Thymus (tissue), 11 donors: ENCODE measurements at regions not wholly inside any gene's neighbourhood (a gene's known extent, or its start where the extent isn't known, plus 50 kb on each side); places are given as distances from the start of the nearest gene placed in this dataset.

Source experiments
- DNase-seq, 9 donors: peaks; one replicate each; pipeline ENCODE4 v3.0.0-alpha.2; 2013; ENCODE audit warnings: low spot score in 9 of 9, low read depth in 6 of 9, missing footprints in 1 of 9
- H3K27ac ChIP-seq, 2 donors: one replicate each; pipeline ENCODE4 v1.5.1; 2013; ENCODE audit warnings: control low read depth in 1 of 2, low read depth in 1 of 2, low read length in 1 of 2, mild to moderate bottlenecking in 1 of 2, moderate library complexity in 1 of 2
- H3K27me3 ChIP-seq, 2 donors: one replicate each; pipeline ENCODE4 v1.5.1; 2013; ENCODE audit warnings: low read length in 1 of 2; ENCODE audit not compliant: control insufficient read depth in 2 of 2, insufficient read depth in 1 of 2
- H3K36me3 ChIP-seq, 2 donors: one replicate each; pipeline ENCODE4 v1.5.1; 2013; ENCODE audit warnings: low read length in 1 of 2, mild to moderate bottlenecking in 1 of 2, moderate library complexity in 1 of 2; ENCODE audit not compliant: control insufficient read depth in 2 of 2, insufficient read depth in 2 of 2
- H3K4me1 ChIP-seq, 2 donors: one replicate each; pipeline ENCODE4 v1.5.1; 2013; ENCODE audit warnings: low read length in 2 of 2; ENCODE audit not compliant: control insufficient read depth in 2 of 2, insufficient read depth in 2 of 2
- H3K4me3 ChIP-seq, 2 donors: one replicate each; pipeline ENCODE4 v1.5.1; 2013; ENCODE audit warnings: low read length in 2 of 2, control low read depth in 1 of 2, mild to moderate bottlenecking in 1 of 2
- H3K9me3 ChIP-seq, 2 donors: one replicate each; pipeline ENCODE4 v1.5.1; 2013; ENCODE audit warnings: low read length in 1 of 2, mild to moderate bottlenecking in 1 of 2; ENCODE audit not compliant: control insufficient read depth in 2 of 2, insufficient read depth in 1 of 2
- WGBS: extraction: QIAGEN DNeasy Blood & Tissue Kit; methylation state at CpG from one replicate; pipeline ENCODE4 v1.1.7; 2013; 5-methylcytosine and 5-hydroxymethylcytosine counted together
- donor health status: healthy.

- no peak overlapping the region for H3K27ac ChIP-seq
- no peak for DNase-seq
- H3K36me3 ChIP-seq = no peaks in the 10 kb centered on the region
- H3K4me1 ChIP-seq = no peaks in the 10 kb centered on the region
- H3K9me3 ChIP-seq = no peaks in the 10 kb centered on the region
- no peaks in the 10 kb centered on the region for H3K27me3 ChIP-seq
- no peak overlapping the region for H3K4me3 ChIP-seq
Measured at GRCh38 chr4:110675426-110675825, 52.5 kb upstream of the PITX2 start.

GRCh38 chr4:110676241-110676640 is 53.4 kb upstream of the PITX2 start:
- H3K27me3 ChIP-seq = no peaks in the 10 kb centered on the region
- H3K36me3 ChIP-seq = no peaks in the 10 kb centered on the region
- no peaks in the 10 kb centered on the region for H3K4me1 ChIP-seq
- no peak overlapping the region for H3K27ac ChIP-seq
- DNase-seq = no peak
- no peaks in the 10 kb centered on the region for H3K9me3 ChIP-seq
- H3K4me3 ChIP-seq = no peak overlapping the region

GRCh38 chr4:110678517-110679227 is 55.8 kb upstream of the PITX2 start:
- no peaks in the 10 kb centered on the region for H3K4me1 ChIP-seq
- no peaks in the 10 kb centered on the region for H3K27me3 ChIP-seq
- H3K9me3 ChIP-seq = no peaks in the 10 kb centered on the region
- H3K36me3 ChIP-seq = no peaks in the 10 kb centered on the region
- no peak overlapping the region for H3K27ac ChIP-seq
- no peak for DNase-seq
- no peak overlapping the region for H3K4me3 ChIP-seq
- WGBS = 77% methylated on average over 1 of the region's 1 CpG

GRCh38 chr4:110680265-110680664 is 57.4 kb upstream of the PITX2 start:
- H3K36me3 ChIP-seq = no peaks in the 10 kb centered on the region
- H3K4me3 ChIP-seq = no peak overlapping the region
- no peaks in the 10 kb centered on the region for H3K4me1 ChIP-seq
- no peaks in the 10 kb centered on the region for H3K9me3 ChIP-seq
- no peak for DNase-seq
- no peaks in the 10 kb centered on the region for H3K27me3 ChIP-seq
- 67% methylated on average over 4 of the region's 4 CpGs for WGBS
- no peak overlapping the region for H3K27ac ChIP-seq

- no peaks in the 10 kb centered on the region for H3K27me3 ChIP-seq
- no peaks in the 10 kb centered on the region for H3K36me3 ChIP-seq
- H3K9me3 ChIP-seq = no peaks in the 10 kb centered on the region
- no peaks in the 10 kb centered on the region for H3K4me1 ChIP-seq
- WGBS = 91% methylated on average over 1 of the region's 1 CpG
- H3K4me3 ChIP-seq = no peak overlapping the region
- no peak for DNase-seq
- no peak overlapping the region for H3K27ac ChIP-seq
Measured at GRCh38 chr4:110681381-110681780, 58.5 kb upstream of the PITX2 start.

GRCh38 chr4:110682311-110682710 is 59.4 kb upstream of the PITX2 start:
- H3K9me3 ChIP-seq = no peaks in the 10 kb centered on the region
- H3K36me3 ChIP-seq = no peaks in the 10 kb centered on the region
- 94% methylated on average over 1 of the region's 1 CpG for WGBS
- H3K27me3 ChIP-seq = no peaks in the 10 kb centered on the region
- H3K27ac ChIP-seq = no peak overlapping the region
- H3K4me1 ChIP-seq = no peaks in the 10 kb centered on the region
- H3K4me3 ChIP-seq = no peak overlapping the region
- DNase-seq = no peak

- Histone ChIP-seq H3K9me3 (no peaks in the 10 kb centered on the region), H3K27me3 (no peaks in the 10 kb centered on the region), H3K36me3 (no peaks in the 10 kb centered on the region), H3K4me1 (no peaks in the 10 kb centered on the region), H3K27ac (no peak overlapping the region), H3K4me3 (no peak overlapping the region)
- WGBS = 96% methylated on average over 11 of the region's 11 CpGs
- DNase-seq = no peak
Measured at GRCh38 chr4:110683601-110684000, 60.7 kb upstream of the PITX2 start.

- no peak overlapping the region for H3K4me3 ChIP-seq
- H3K4me1 ChIP-seq = no peaks in the 10 kb centered on the region
- no peaks in the 10 kb centered on the region for H3K9me3 ChIP-seq
- no peak for DNase-seq
- H3K27me3 ChIP-seq = no peaks in the 10 kb centered on the region
- WGBS = 97% methylated on average over 6 of the region's 6 CpGs
- no peaks in the 10 kb centered on the region for H3K36me3 ChIP-seq
- H3K27ac ChIP-seq = no peak overlapping the region
Measured at GRCh38 chr4:110702326-110702725, 79.4 kb upstream of the PITX2 start.

- DNase-seq = no peak
- H3K4me1 ChIP-seq = no peaks in the 10 kb centered on the region
- no peaks in the 10 kb centered on the region for H3K36me3 ChIP-seq
- no peaks in the 10 kb centered on the region for H3K27me3 ChIP-seq
- H3K27ac ChIP-seq = no peak overlapping the region
- H3K9me3 ChIP-seq = no peaks in the 10 kb centered on the region
- WGBS = 83% methylated on average over 7 of the region's 7 CpGs
- H3K4me3 ChIP-seq = no peak overlapping the region
Measured at GRCh38 chr4:110704748-110705439, 82.0 kb upstream of the PITX2 start.
